CD4-positive, alpha-beta T cell treated with Interleukin-10 for 1 hour (primary cell): ENCODE measurements at regions not wholly inside any gene's neighbourhood (a gene's known extent, or its start where the extent isn't known, plus 50 kb on each side); places are given as distances from the start of the nearest gene placed in this dataset.

Experiments used
- DNase-seq: peaks from one replicate; pipeline ENCODE4 v3.0.0-alpha.2; 2020

GRCh38 chr10:31147210-31147608, 115.5 kb upstream of the ZNF438 start:
- no peak for DNase-seq

- no peak for DNase-seq
Observed at GRCh38 chr10:31148951-31149350, 117.3 kb upstream of the ZNF438 start.

GRCh38 chr10:31149835-31150512, 118.3 kb upstream of the ZNF438 start:
- DNase-seq, result no peak

- no peak for DNase-seq
Observed at GRCh38 chr10:31151301-31151700, 119.6 kb upstream of the ZNF438 start.

GRCh38 chr10:31152421-31153135, 120.9 kb upstream of the ZNF438 start:
- DNase-seq, result no peak

- no peak for DNase-seq
Observed at GRCh38 chr10:31153161-31153560, 121.5 kb upstream of the ZNF438 start.

GRCh38 chr10:31153692-31154091, 122.0 kb upstream of the ZNF438 start:
- no peak for DNase-seq

GRCh38 chr10:31154996-31155395, 123.3 kb upstream of the ZNF438 start:
- no peak for DNase-seq

- DNase-seq, result no peak
Observed at GRCh38 chr10:31157123-31158010, 125.7 kb upstream of the ZNF438 start.

GRCh38 chr10:31158011-31158658, 126.5 kb upstream of the ZNF438 start:
- no peak for DNase-seq

- DNase-seq, result no peak
Observed at GRCh38 chr10:31166606-31167005, 134.9 kb upstream of the ZNF438 start.

- no peak for DNase-seq
Observed at GRCh38 chr10:31170636-31171035, 139.0 kb upstream of the ZNF438 start.

GRCh38 chr10:31171402-31172083, 139.9 kb upstream of the ZNF438 start:
- DNase-seq, result no peak

- no peak for DNase-seq
Observed at GRCh38 chr10:31172925-31173324, 141.3 kb upstream of the ZNF438 start.

GRCh38 chr10:31173752-31174151, 142.1 kb upstream of the ZNF438 start:
- no peak for DNase-seq

GRCh38 chr10:31179091-31179680, 139.8 kb upstream of the ZEB1 start:
- no peak for DNase-seq

GRCh38 chr10:31186225-31187000, 132.6 kb upstream of the ZEB1 start:
- DNase-seq, result no peak

GRCh38 chr10:31187182-31187581, 131.8 kb upstream of the ZEB1 start:
- DNase-seq, result no peak

- DNase-seq, result no peak
Observed at GRCh38 chr10:31187607-31188210, 131.3 kb upstream of the ZEB1 start.

GRCh38 chr10:31188792-31189406, 130.1 kb upstream of the ZEB1 start:
- no peak for DNase-seq
